ENCODE measurements at regions not wholly inside any gene's neighbourhood (a gene's known extent, or its start where the extent isn't known, plus 50 kb on each side); places are given as distances from the start of the nearest gene placed in this dataset.
"Not testable (repeated sequence)": the region's sequence is repeated elsewhere in the genome, so short reads cannot be mapped to it uniquely, and the experiment has no call there.

GRCh38 chr3:31188112-31188511 lies 293.7 kb upstream of the GADL1 start:
- no peak for DNase-seq

GRCh38 chr3:31189330-31189729 lies 294.9 kb upstream of the GADL1 start:
- no peak for DNase-seq

- no peak for DNase-seq
Measured at GRCh38 chr3:31189971-31190370, 295.5 kb upstream of the GADL1 start.

DNA sequence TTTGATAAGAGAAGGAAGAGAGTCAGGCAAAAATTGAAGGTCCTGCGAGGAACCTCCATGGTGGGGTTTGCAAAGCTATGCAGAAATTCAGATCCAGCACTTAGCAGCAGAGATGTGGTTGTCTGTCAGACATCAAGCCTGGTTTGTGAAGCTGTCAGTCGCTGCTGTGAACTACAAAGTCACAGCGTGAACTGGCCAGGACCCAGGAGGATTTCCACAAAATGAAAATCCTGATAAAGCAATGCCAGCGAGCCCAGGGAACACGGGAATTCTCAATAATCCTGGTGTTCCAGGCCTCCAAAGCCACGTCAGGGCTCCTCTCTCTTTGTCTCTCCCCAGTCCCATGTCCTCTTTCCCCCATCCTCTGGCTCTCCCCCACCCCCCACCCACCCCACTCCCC lies 296.9 kb upstream of the GADL1 start:
- DNase-seq = no peak

GRCh38 chr3:31193429-31193828 lies 299.0 kb upstream of the GADL1 start:
- no peak for DNase-seq

DNA sequence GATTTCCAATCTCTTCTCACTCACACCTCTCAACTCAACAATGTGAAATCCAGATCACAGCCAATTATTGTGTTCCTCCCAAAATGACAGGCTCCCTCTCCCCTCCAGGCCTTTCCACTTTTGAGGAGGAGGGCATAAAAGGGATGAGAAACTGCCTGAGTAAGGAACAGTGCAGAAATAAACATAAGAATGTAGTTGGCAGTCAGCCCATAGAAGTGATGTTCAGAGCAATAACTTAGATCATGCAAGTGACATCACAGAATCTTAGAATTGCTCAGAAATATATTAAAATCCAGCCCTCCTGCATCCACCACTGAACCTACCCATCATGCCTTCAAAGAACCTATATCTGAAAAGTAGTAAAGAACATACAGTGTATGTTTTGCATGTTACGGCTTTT lies 299.4 kb upstream of the GADL1 start:
- DNase-seq = no peak

DNA sequence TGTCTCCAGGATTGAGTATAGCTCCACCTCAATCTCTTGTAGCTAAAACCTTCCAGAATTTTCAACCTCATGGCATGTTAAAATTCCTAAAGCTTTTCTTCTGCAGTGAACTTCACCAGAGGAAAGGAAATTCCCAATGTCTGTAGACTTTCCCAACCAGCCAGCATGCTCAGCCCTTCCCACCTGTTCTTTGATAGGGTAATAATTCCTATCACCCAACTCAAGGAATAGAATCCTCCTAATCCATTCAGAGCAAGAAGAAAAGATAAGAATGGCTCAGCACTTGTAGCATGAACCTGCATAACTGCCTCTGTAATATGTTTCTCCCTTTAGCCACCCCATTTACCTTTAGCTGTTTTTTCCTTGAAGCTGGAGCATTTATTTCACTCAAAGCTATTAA lies 301.8 kb upstream of the GADL1 start:
- DNase-seq = no peak

DNA sequence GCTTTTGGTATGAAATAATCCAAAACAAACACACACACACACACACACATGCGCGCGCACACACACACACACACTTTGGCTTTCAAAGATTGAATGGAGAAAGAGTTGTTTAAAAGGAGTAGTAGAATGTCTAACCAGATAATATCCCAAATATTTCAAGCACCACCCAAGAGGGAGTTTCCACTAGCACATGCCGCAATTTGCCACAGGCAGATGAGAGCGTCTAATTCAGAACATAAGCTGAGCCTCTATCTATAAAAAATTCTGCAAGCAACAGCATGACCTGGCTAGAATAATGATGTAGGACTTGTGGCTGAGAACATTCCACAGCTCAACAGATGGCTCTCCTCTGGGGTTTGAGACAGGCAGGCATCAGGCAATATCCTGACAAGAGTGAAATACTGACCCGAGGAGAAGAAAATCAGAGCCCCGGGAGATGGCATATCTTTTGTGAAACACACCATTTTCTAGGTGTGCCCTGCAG lies 302.5 kb upstream of the GADL1 start:
- DNase-seq = no peak

DNA sequence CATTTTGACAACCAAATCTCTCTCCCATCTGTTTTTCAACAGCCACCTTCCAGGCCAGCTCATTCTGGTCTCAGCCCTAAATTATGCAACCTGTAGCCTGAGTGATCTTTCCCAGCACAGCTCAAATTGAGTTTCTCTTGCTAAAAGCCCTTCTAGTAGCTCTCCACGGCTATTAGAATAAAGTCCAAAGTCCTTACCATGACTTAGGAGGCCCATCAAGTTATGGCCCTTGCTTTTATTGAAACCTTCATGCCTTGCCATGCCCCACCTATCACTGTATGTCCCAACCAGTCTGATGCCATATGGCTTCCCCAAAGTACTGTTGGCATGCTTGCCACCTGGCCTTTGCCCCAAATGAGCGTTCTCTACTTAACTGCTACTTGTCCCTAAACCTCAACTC lies 303.5 kb upstream of the GADL1 start:
- no peak for DNase-seq

DNA sequence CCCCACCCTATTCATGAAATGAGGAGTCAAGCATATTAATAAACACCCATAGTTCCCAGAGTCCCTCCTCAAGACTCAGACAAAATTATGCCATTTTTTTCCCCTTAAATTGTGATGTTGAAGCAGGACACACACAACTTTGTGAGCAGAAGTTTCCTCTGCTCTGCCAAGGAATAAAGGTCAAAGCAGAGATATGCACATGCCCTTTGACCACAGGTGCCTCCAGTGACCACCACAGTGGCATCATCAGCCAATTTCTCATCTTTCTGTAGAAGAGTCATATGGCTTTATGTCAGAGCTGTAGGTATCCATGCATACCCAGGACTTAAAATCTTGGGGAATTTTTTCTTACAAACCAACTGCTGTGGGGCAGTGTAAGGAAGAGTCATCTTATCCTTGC lies 304.4 kb upstream of the GADL1 start:
- no peak for DNase-seq

- no peak for DNase-seq
Measured at GRCh38 chr3:31203960-31204795, 309.7 kb upstream of the GADL1 start.

DNA sequence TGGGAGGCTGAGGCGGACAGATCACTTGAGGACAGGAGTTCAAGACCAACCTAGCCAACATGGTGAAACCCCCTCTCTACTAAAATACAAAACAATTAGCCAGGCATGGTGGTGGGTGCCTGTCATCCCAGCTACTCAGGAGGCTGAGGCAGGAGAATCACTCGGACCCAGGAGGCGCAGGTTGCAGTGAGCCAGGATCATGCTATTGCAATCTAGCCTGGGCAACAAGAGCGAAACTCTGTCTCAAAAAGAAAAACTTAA lies 310.3 kb upstream of the GADL1 start:
- not testable (repeated sequence) for DNase-seq

DNA sequence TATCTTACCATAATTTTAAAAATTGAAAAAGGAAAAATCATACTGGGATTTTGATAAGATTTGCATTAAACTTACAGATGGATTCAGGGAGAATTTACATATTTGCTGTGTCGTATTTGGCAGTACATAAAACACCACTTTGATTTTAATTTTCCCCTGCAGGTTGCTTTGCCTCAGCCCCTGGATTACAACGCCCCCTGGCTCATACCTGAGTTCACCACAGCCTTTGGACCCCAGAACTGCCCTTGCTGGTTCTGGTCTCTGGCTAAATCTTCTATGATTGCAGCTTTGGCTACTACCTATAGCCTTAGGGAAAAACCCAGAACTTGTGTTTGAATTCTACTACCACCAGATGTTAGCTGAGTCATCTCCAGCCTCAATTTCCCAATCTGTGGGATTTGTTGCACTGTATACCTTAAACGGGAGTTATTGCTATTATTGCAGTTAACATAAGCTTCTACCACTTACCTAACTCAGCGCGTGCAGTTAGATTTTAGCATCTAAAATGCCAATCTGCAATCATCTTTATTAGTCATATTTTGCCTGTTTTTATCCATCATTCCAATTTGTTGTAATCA lies 315.7 kb upstream of the GADL1 start:
- no peak for DNase-seq

DNA sequence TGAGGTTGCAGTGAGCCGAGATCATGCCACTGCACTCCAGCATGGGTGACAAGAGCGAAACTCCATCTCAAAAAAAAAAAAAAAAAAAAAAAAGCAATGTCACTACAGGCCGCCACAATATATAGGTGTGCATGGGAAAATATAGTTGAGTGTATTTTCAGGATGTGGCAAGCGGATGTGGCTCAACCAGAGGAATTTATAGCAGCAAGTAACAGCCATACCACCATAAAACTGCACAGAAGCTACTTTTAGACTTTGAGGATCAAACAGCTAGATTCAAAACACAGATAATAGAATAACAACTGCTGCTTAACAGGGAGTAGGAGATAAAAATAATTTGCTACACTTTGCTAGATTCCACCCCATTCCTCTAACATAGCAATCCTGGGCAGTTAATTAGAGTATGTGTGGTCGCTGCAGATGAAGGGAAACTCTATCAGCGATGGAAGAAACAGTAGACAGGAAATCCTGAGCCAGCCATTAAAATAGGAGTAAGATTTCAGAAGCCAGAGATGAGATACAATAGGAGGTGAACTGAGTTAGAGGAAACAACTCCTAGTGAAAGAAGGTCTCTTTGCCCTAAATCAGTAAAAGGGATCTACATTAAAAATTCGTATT lies 318.7 kb upstream of the STT3B start:
- DNase-seq = peak; percentile 94 to 95

DNA sequence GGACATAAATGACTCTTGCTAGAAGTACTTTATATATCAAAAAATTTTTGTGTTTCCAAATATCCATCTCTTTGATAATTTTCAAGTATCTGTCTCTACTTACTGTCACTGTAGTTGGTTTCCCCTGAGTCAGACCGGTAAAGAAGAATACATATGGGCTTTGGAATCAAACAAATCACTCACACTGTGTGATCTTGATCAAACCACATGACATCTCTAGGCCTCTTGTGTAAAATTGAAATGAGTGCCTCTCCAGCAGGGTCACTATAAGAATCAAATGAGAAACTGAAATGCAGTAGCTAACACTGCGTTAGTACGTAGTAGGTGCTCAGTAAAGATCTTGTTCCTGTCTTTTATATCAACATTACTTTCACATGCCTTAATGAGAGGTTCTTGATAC lies 314.6 kb upstream of the STT3B start:
- no peak for DNase-seq

DNA sequence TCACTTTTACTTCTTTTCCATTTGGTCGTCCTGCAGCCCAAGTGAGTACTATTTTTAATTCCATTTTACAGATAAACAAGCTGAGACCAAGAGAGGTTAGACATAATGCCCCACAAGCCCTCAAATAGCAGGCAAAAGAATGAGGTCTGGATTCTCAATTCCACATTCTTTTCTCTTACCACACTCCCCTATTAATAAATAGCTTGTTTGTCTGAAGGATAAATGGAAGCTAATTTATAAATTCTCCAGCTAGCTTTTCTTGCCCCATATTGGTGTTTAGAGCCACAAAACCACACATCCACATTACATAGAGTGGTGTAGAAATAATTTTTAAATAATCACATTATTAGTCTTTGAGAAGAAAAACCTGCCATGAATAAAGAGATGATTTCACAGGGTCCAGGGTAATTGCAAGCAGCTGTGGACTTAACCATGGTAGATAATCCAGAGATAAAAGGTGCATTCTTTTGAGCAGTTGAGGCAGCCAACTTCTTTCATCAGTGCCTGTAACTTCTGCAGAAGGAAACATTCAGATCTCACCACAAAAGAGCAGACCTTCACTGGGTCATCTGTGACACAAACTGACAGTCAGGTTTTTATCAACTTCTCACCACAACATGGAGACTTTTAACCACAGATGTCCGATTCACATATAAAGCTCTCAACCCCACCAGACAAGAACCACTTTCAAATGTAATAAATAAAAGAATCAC lies 313.4 kb upstream of the STT3B start:
- DNase-seq = peak; percentile 13 to 36

- no peak for DNase-seq
Measured at GRCh38 chr3:31220431-31220830, 312.3 kb upstream of the STT3B start.

DNA sequence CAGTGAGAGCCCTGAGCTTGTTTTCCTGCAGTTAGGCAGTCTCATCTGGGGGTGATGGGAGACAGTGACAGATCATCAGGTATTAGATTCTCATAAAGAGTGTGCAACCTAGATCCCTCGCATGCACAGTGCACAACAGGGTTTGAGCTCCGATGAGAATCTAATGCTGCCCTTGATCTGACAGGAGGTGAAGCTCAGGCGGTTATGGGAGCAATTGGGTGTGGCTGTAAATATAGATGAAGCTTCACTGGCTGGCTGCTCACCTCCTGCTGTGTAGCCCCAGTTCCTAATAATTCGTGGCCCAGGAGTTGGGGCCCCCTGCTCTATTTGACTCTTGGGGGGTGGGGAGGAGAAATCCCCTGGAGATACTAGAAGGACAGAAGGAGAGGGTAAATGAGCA lies 309.4 kb upstream of the STT3B start:
- no peak for DNase-seq

DNA sequence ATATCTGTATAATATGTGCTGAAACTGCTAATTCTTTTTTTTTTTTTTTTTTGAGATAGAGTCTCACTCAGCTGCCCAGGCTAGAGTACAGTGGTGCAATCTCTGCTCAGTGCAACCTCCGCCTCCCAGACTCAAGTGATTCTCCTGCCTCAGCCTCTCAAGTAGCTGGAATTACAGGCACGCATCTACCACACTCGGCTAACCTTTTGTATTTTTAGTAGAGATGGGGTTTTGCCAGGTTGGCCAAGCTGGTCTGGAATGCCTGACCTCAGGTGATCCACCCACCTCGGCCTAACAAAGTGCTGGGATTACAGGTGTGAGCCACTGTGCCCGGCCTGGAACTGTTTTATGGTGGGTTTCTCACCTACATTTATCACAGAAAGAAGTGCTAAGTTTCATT lies 307.8 kb upstream of the STT3B start:
- DNase-seq = no peak

DNA sequence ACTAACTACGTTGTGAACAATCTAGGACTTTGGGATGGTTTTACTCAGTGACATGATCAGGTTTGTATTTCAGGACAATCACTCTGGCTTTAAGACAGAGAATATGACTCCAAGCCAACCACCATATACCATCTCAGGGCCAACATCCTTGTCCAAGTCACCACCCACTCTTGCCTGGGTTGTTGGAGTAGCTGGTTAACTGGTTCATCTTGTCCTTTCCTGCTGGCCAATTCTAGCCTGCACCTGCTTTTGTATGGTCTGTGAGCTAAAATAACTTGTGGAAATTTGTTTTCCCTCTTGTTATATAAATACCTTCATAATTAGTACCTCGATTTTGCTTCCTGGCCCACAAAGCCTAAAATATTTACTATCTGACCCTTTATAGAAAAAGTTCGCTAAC lies 306.8 kb upstream of the STT3B start:
- DNase-seq = peak; percentile 35 to 45

- peak; percentile 84 to 86 for DNase-seq
Measured at GRCh38 chr3:31226346-31226745, 306.4 kb upstream of the STT3B start.

- peak; percentile 90 to 96 for DNase-seq
Measured at GRCh38 chr3:31227131-31227562, 305.6 kb upstream of the STT3B start.

- DNase-seq = no peak
Measured at GRCh38 chr3:31230425-31231223, 302.1 kb upstream of the STT3B start.
